GM23338 (cell line): ENCODE measurements at regions not wholly inside any gene's neighbourhood (a gene's known extent, or its start where the extent isn't known, plus 50 kb on each side); places are given as distances from the start of the nearest gene placed in this dataset.

Experiments
- ATAC-seq: fragments of 200-7000 bp; cut with Tn5 transposase; 3 replicates; pipeline ENCODE4 v1.9.1; 2020
- DNase-seq: peaks from one replicate; pipeline ENCODE4 v3.0.0-alpha.2; 2015; ENCODE audit warnings: low spot score
- H2AFZ ChIP-seq: fragments of 200-600 bp; sonication (generic); 2 replicates; pipeline ENCODE4 v1.8.0; 2016; ENCODE audit warnings: antibody characterized with exemption, mild to moderate bottlenecking, moderate library complexity
- H3F3A ChIP-seq: fragments of 200-600 bp; sonication (generic); replicated peaks from 2 replicates; pipeline ENCODE4 v1.8.0; 2017; ENCODE audit warnings: antibody characterized with exemption, mixed run types, low read depth
- H3K27ac ChIP-seq: fragments of 200-600 bp; sonication (generic); 2 replicates; pipeline ENCODE4 v1.6.1; 2016; ENCODE audit warnings: low read depth
- H3K27me3 ChIP-seq: fragments of 200-600 bp; sonication (generic); 2 replicates; pipeline ENCODE4 v1.8.0; 2016; ENCODE audit warnings: mild to moderate bottlenecking, mixed run types, moderate library complexity; ENCODE audit not compliant: insufficient read depth
- H3K36me3 ChIP-seq: fragments of 200-600 bp; sonication (generic); 2 replicates; pipeline ENCODE4 v1.8.0; 2016; ENCODE audit warnings: mild to moderate bottlenecking; ENCODE audit not compliant: insufficient read depth
- H3K4me1 ChIP-seq: fragments of 200-600 bp; sonication (generic); 2 replicates; pipeline ENCODE4 v1.8.0; 2016; ENCODE audit warnings: mild to moderate bottlenecking, moderate library complexity; ENCODE audit not compliant: insufficient read depth
- H3K4me2 ChIP-seq: fragments of 200-600 bp; sonication (generic); 2 replicates; pipeline ENCODE4 v1.7.1; 2017; ENCODE audit warnings: mixed run types
- H3K4me3 ChIP-seq: fragments of 200-600 bp; sonication (generic); 2 replicates; pipeline ENCODE4 v1.6.1; 2016; ENCODE audit warnings: mixed run types
- H3K79me2 ChIP-seq: fragments of 200-600 bp; sonication (generic); replicated peaks from 2 replicates; pipeline ENCODE4 v1.8.0; 2017; ENCODE audit warnings: mild to moderate bottlenecking; ENCODE audit not compliant: insufficient read depth
- H3K9me2 ChIP-seq: fragments of 200-600 bp; sonication (generic); 2 replicates; pipeline ENCODE4 v1.8.0; 2017; ENCODE audit not compliant: insufficient read depth
- H4K20me1 ChIP-seq: fragments of 200-600 bp; sonication (generic); replicated peaks from 2 replicates; pipeline ENCODE4 v1.8.0; 2017; ENCODE audit warnings: mild to moderate bottlenecking; ENCODE audit not compliant: insufficient read depth
- H3K27ac Mint-ChIP-seq: 2 replicates; pipeline ENCODE4 v1.8.0; 2020; ENCODE audit warnings: inconsistent platforms, mild to moderate bottlenecking, moderate library complexity, mixed read lengths
- H3K27me3 Mint-ChIP-seq: 3 replicates; pipeline ENCODE4 v1.8.0; 2022; ENCODE audit warnings: low read depth, mild to moderate bottlenecking, moderate library complexity, mixed read lengths, inconsistent platforms; ENCODE audit not compliant: insufficient read depth, poor library complexity
- H3K36me3 Mint-ChIP-seq: 3 replicates; pipeline ENCODE4 v1.8.0; 2021; ENCODE audit warnings: low read depth, mild to moderate bottlenecking, inconsistent platforms, moderate library complexity, mixed read lengths
- H3K4me1 Mint-ChIP-seq: 3 replicates; pipeline ENCODE4 v1.8.0; 2020; ENCODE audit warnings: mild to moderate bottlenecking, inconsistent platforms, mixed read lengths
- H3K4me3 Mint-ChIP-seq: 3 replicates; pipeline ENCODE4 v1.8.0; 2021; ENCODE audit warnings: moderate library complexity, mild to moderate bottlenecking, inconsistent platforms, mixed read lengths
- H3K9me3 Mint-ChIP-seq: 3 replicates; pipeline ENCODE4 v1.8.0; 2020; ENCODE audit warnings: moderate library complexity, mild to moderate bottlenecking, inconsistent platforms, mixed read lengths
- CTCF ChIP-seq, 2 experiments: fragments of 200-600 bp in 1 of 2; sonication (generic) in 1 of 2; conservative IDR thresholded peaks; 2 replicates each; pipeline versions ENCODE4 v1.5.1 to v1.6.1; 2016 to 2017; ENCODE audit warnings: antibody characterized with exemption in 2 of 2, low read depth in 2 of 2, mild to moderate bottlenecking in 2 of 2, moderate library complexity in 1 of 2
- ETS1 ChIP-seq: IDR thresholded peaks from 2 replicates; pipeline ENCODE4 v1.6.1; 2016; ENCODE audit warnings: antibody characterized with exemption
- EZH2 ChIP-seq: fragments of 200-600 bp; sonication (generic); IDR thresholded peaks from one replicate; pipeline ENCODE4 v1.8.0; 2017; ENCODE audit warnings: antibody characterized with exemption, mild to moderate bottlenecking, low read depth; ENCODE audit not compliant: unreplicated experiment
- EZH2phosphoT487 ChIP-seq: fragments of 200-600 bp; sonication (generic); IDR thresholded peaks from one replicate; pipeline ENCODE4 v1.8.1; 2018; ENCODE audit warnings: antibody characterized with exemption; ENCODE audit not compliant: unreplicated experiment
- JUNB ChIP-seq: IDR thresholded peaks from one replicate; pipeline ENCODE4 v1.6.1; 2016; ENCODE audit warnings: antibody characterized with exemption; ENCODE audit not compliant: unreplicated experiment
- NANOG ChIP-seq: IDR thresholded peaks from 2 replicates; pipeline ENCODE4 v1.6.1; 2016; ENCODE audit warnings: antibody characterized with exemption, borderline replicate concordance
- POLR2AphosphoS5 ChIP-seq: IDR thresholded peaks from 2 replicates; pipeline ENCODE4 v1.6.1; 2016; ENCODE audit warnings: antibody characterized with exemption, low read depth
- STAT1 ChIP-seq: IDR thresholded peaks from one replicate; pipeline ENCODE4 v1.6.1; 2016; ENCODE audit warnings: antibody characterized with exemption; ENCODE audit not compliant: unreplicated experiment
- ZNF114 ChIP-seq: fragments of 250-450 bp; sonication (Bioruptor Pico); IDR thresholded peaks from 2 replicates; pipeline ENCODE4 v1.5.0; 2020; ENCODE audit warnings: mild to moderate bottlenecking, moderate library complexity
- ZNF331 ChIP-seq: fragments of 250-450 bp; sonication (Bioruptor Pico); IDR thresholded peaks from 2 replicates; pipeline ENCODE4 v1.5.0; 2020; ENCODE audit warnings: low read depth, mild to moderate bottlenecking, moderate library complexity
- ZNF462 ChIP-seq: fragments of 250-450 bp; sonication (Bioruptor Pico); IDR thresholded peaks from 2 replicates; pipeline ENCODE4 v1.5.0; 2020; ENCODE audit warnings: mild to moderate bottlenecking, moderate library complexity

- Histone ChIP-seq H3K4me2 (no peak overlapping the region), H3K4me1 (no peaks in the 10 kb centered on the region), H3K36me3 (no peaks in the 10 kb centered on the region), H3K27me3 (no peaks in the 10 kb centered on the region), H2AFZ (no peak overlapping the region), H3K4me3 (no peak overlapping the region), H3K9me2 (no peaks in the 10 kb centered on the region; the same call in 1 of the 2 replicates), H4K20me1 (no peaks in the 10 kb centered on the region), H3K27ac (no peak overlapping the region), H3K79me2 (no peaks in the 10 kb centered on the region), H3F3A (no peaks in the 10 kb centered on the region)
- TF ChIP-seq ETS1: no peak
- TF ChIP-seq JUNB: no peak
- no peak for TF ChIP-seq ZNF114
- TF ChIP-seq ZNF331 (CRISPR knock-in tag): no peak
- no peak for TF ChIP-seq CTCF (conservative IDR thresholded peaks at IDR 0.05; ENCODE audit: low read depth in 2 of 2)
- TF ChIP-seq POLR2AphosphoS5: no peak
- no peak for TF ChIP-seq STAT1
- no peak for TF ChIP-seq NANOG
- TF ChIP-seq EZH2phosphoT487: no peak
- TF ChIP-seq ZNF462 (CRISPR knock-in tag): no peak
- TF ChIP-seq EZH2: no peak
- Mint-ChIP-seq H3K27ac (no peak overlapping the region), H3K27me3 (no peaks in the 10 kb centered on the region), H3K9me3 (no peaks in the 10 kb centered on the region; the same call in 2 of the 3 replicates), H3K4me3 (no peak overlapping the region), H3K4me1 (no peaks in the 10 kb centered on the region), H3K36me3 (no peaks in the 10 kb centered on the region)
- DNase-seq (no peak), ATAC-seq (no peak)
These were observed 898.6 kb downstream of the TLE1 start for GRCh38 chr9:80790764-80791163.
